SK-N-MC (cell line): ENCODE measurements at regions not wholly inside any gene's neighbourhood (a gene's known extent, or its start where the extent isn't known, plus 50 kb on each side); places are given as distances from the start of the nearest gene placed in this dataset.

Source experiments
- EZH2 ChIP-seq: fragments of 200-600 bp; sonication (generic); IDR thresholded peaks from one replicate; pipeline ENCODE4 v1.6.1; 2017; ENCODE audit warnings: antibody characterized with exemption
- FOXP2 ChIP-seq: optimal IDR thresholded peaks from 2 replicates; pipeline ENCODE3; 2011; ENCODE audit warnings: mild to moderate bottlenecking, moderate library complexity; ENCODE audit not compliant: insufficient read depth; ENCODE audit errors: extremely low read length, control extremely low read depth
- POLR2AphosphoS5 ChIP-seq: IDR thresholded peaks from 2 replicates; pipeline ENCODE4 v1.6.1; 2012; ENCODE audit warnings: mild to moderate bottlenecking, low read depth, low read length, borderline replicate concordance

- TF ChIP-seq POLR2AphosphoS5 (no peak), EZH2 (no peak), FOXP2 (no peak)
These were observed 179.9 kb upstream of the SERP2 start for GRCh38 chr13:44193731-44194130.
